IMR-90 (cell line): ENCODE measurements at regions not wholly inside any gene's neighbourhood (a gene's known extent, or its start where the extent isn't known, plus 50 kb on each side); places are given as distances from the start of the nearest gene placed in this dataset.

Source experiments
- ATAC-seq: fragments of 200-7000 bp; cut with Tn5 transposase; 2 replicates; pipeline ENCODE4 v1.9.1; 2020; ENCODE audit warnings: low read depth, mild to moderate bottlenecking, moderate library complexity
- BruUV-seq: library from RNA; stranded (reverse); fragments of 400-500 nt; replicated peaks from 2 replicates; lab custom pipeline; 2021; lab: Mats Ljungman, UMichigan
- CTCF ChIA-PET: fragments of 300-600 bp; formaldehyde crosslinking; extraction: SDS; loops from one replicate; lab custom pipeline; 2021; ENCODE audit warnings: antibody characterized with exemption; lab: Yijun Ruan, JAX
- POLR2A ChIA-PET: fragments of 300-600 bp; sonication (Branson Sonifier 250); formaldehyde crosslinking; loops from one replicate; lab custom pipeline; 2022; ENCODE audit warnings: antibody characterized with exemption; ENCODE audit not compliant: unreplicated experiment; lab: Charles Lee
- DNase-seq: peaks from one replicate; pipeline ENCODE4 v3.0.0; 2013
- H2AFZ ChIP-seq: replicated peaks from 2 replicates; pipeline ENCODE3; 2013; ENCODE audit warnings: low read length, mild to moderate bottlenecking; ENCODE audit not compliant: poor library complexity
- H2AK5ac ChIP-seq: 2 replicates; pipeline ENCODE4 v1.6.1; 2013; ENCODE audit warnings: low read depth, low read length, inconsistent platforms
- H2AK9ac ChIP-seq: replicated peaks from 2 replicates; pipeline ENCODE3; 2013; ENCODE audit warnings: mild to moderate bottlenecking, low read depth, low read length, moderate library complexity; ENCODE audit not compliant: poor library complexity
- H2BK120ac ChIP-seq: 2 replicates; pipeline ENCODE4 v1.6.1; 2013; ENCODE audit warnings: low read depth, low read length, inconsistent platforms
- H2BK15ac ChIP-seq: 3 replicates; pipeline ENCODE4 v1.6.1; 2013; ENCODE audit warnings: low read depth, low read length, inconsistent platforms
- H2BK20ac ChIP-seq: 2 replicates; pipeline ENCODE4 v1.6.1; 2013; ENCODE audit warnings: low read depth, mild to moderate bottlenecking, inconsistent platforms, low read length, moderate library complexity
- H2BK5ac ChIP-seq: 2 replicates; pipeline ENCODE4 v1.6.1; 2013; ENCODE audit warnings: mild to moderate bottlenecking, low read depth, low read length, inconsistent platforms; ENCODE audit not compliant: poor library complexity, severe bottlenecking
- H3K14ac ChIP-seq: replicated peaks from 2 replicates; pipeline ENCODE4 v1.6.1; 2013; ENCODE audit warnings: low read depth, low read length, inconsistent platforms
- H3K18ac ChIP-seq: 2 replicates; pipeline ENCODE4 v1.6.1; 2013; ENCODE audit warnings: low read depth, low read length, control low read depth
- H3K23ac ChIP-seq: 2 replicates; pipeline ENCODE4 v1.6.1; 2013; ENCODE audit warnings: low read depth, low read length, inconsistent platforms
- H3K27ac ChIP-seq: 2 replicates; pipeline ENCODE4 v1.5.1; 2013; ENCODE audit warnings: mild to moderate bottlenecking, control low read depth, low read length; ENCODE audit not compliant: insufficient read depth
- H3K27me3 ChIP-seq: 2 replicates; pipeline ENCODE4 v1.6.1; 2013; ENCODE audit warnings: low read length; ENCODE audit not compliant: control insufficient read depth, insufficient read depth
- H3K36me3 ChIP-seq: 2 replicates; pipeline ENCODE4 v1.6.1; 2013; ENCODE audit warnings: low read length, mixed read lengths; ENCODE audit not compliant: control insufficient read depth, insufficient read depth
- H3K4ac ChIP-seq: 2 replicates; pipeline ENCODE4 v1.6.1; 2013; ENCODE audit warnings: low read depth, low read length, inconsistent platforms
- H3K4me1 ChIP-seq: 2 replicates; pipeline ENCODE4 v1.6.1; 2013; ENCODE audit warnings: low read length, mixed read lengths; ENCODE audit not compliant: control insufficient read depth, insufficient read depth
- H3K4me2 ChIP-seq: 2 replicates; pipeline ENCODE4 v1.6.1; 2013; ENCODE audit warnings: low read depth, mild to moderate bottlenecking, control low read depth, low read length, moderate library complexity
- H3K4me3 ChIP-seq: 2 replicates; pipeline ENCODE4 v1.5.1; 2013; ENCODE audit warnings: low read depth, mild to moderate bottlenecking, control low read depth, low read length, moderate library complexity; ENCODE audit not compliant: insufficient read depth
- H3K56ac ChIP-seq: 2 replicates; pipeline ENCODE4 v1.6.1; 2013; ENCODE audit warnings: low read length, inconsistent platforms; ENCODE audit not compliant: insufficient read depth; ENCODE audit errors: extremely low read depth
- H3K79me1 ChIP-seq, 2 experiments: 2 replicates each; pipeline ENCODE4 v1.6.1; 2013; ENCODE audit warnings: low read length in 2 of 2, inconsistent platforms in 1 of 2, low read depth in 1 of 2
- H3K9ac ChIP-seq: 2 replicates; pipeline ENCODE4 v1.6.1; 2013; ENCODE audit warnings: low read depth, low read length, control low read depth
- H3K9me1 ChIP-seq: 2 replicates; pipeline ENCODE4 v1.6.1; 2013; ENCODE audit warnings: low read length, inconsistent platforms; ENCODE audit not compliant: insufficient read depth
- H3K9me3 ChIP-seq: 2 replicates; pipeline ENCODE4 v1.6.1; 2013; ENCODE audit warnings: low read length; ENCODE audit not compliant: control insufficient read depth, insufficient read depth
- H4K20me1 ChIP-seq: 2 replicates; pipeline ENCODE4 v1.6.1; 2013; ENCODE audit warnings: low read length, inconsistent platforms; ENCODE audit not compliant: insufficient read depth
- H4K5ac ChIP-seq: 2 replicates; pipeline ENCODE4 v1.6.1; 2013; ENCODE audit warnings: mild to moderate bottlenecking, low read depth, low read length, control low read depth
- H4K8ac ChIP-seq, 2 experiments: 2 replicates each; pipeline ENCODE4 v1.6.1; 2013; ENCODE audit warnings: low read depth in 2 of 2, low read length in 2 of 2, control low read depth in 1 of 2, inconsistent platforms in 1 of 2
- H4K91ac ChIP-seq: 2 replicates; pipeline ENCODE4 v1.6.1; 2013; ENCODE audit warnings: low read depth, low read length, inconsistent platforms; ENCODE audit not compliant: insufficient read depth
- BHLHE40 ChIP-seq: fragments of 150-350 bp; IDR thresholded peaks from 2 replicates; pipeline ENCODE4 v1.6.1; 2016; ENCODE audit warnings: mild to moderate bottlenecking, low read depth, low read length
- CEBPB ChIP-seq: IDR thresholded peaks from 2 replicates; pipeline ENCODE4 v1.6.1; 2012; ENCODE audit warnings: low read depth, low read length, improper control_type of control experiment
- CHD1 ChIP-seq: IDR thresholded peaks from 2 replicates; pipeline ENCODE4 v1.6.1; 2012; ENCODE audit warnings: low read depth, low read length, improper control_type of control experiment
- ELK1 ChIP-seq: fragments of 150-350 bp; IDR thresholded peaks from 2 replicates; pipeline ENCODE4 v1.6.1; 2016; ENCODE audit warnings: low read depth, mild to moderate bottlenecking, low read length, moderate library complexity, borderline replicate concordance
- FOS ChIP-seq: fragments of 150-350 bp; IDR thresholded peaks from 2 replicates; pipeline ENCODE4 v1.6.1; 2016; ENCODE audit warnings: low read depth, low read length
- MAFK ChIP-seq: IDR thresholded peaks from 2 replicates; pipeline ENCODE4 v1.6.1; 2012; ENCODE audit warnings: low read depth, low read length, improper control_type of control experiment
- MAZ ChIP-seq: IDR thresholded peaks from 2 replicates; pipeline ENCODE4 v1.6.1; 2012; ENCODE audit warnings: low read depth, mild to moderate bottlenecking, low read length, improper control_type of control experiment, moderate library complexity, borderline replicate concordance
- MXI1 ChIP-seq: IDR thresholded peaks from 2 replicates; pipeline ENCODE4 v1.6.1; 2012; ENCODE audit warnings: low read depth, mild to moderate bottlenecking, low read length, moderate library complexity, borderline replicate concordance
- NFE2L2 ChIP-seq: fragments of 150-350 bp; IDR thresholded peaks from 2 replicates; pipeline ENCODE4 v1.6.1; 2016; ENCODE audit warnings: low read depth, mild to moderate bottlenecking, low read length
- POLR2A ChIP-seq: IDR thresholded peaks from 2 replicates; pipeline ENCODE4 v1.6.1; 2012; ENCODE audit warnings: mild to moderate bottlenecking, low read depth, low read length
- RAD21 ChIP-seq: IDR thresholded peaks from 2 replicates; pipeline ENCODE4 v1.6.1; 2012; ENCODE audit warnings: low read length, improper control_type of control experiment
- RCOR1 ChIP-seq: IDR thresholded peaks from 2 replicates; pipeline ENCODE4 v1.6.1; 2012; ENCODE audit warnings: mild to moderate bottlenecking, low read length, improper control_type of control experiment; ENCODE audit not compliant: insufficient replicate concordance
- RFX5 ChIP-seq: IDR thresholded peaks from 2 replicates; pipeline ENCODE4 v1.8.0; 2012; ENCODE audit warnings: low read depth, mild to moderate bottlenecking, low read length, moderate library complexity
- SMC3 ChIP-seq: fragments of 150-350 bp; IDR thresholded peaks from 2 replicates; pipeline ENCODE4 v1.6.1; 2016; ENCODE audit warnings: low read depth, mild to moderate bottlenecking, antibody characterized with exemption, low read length, moderate library complexity
- WGBS, 2 experiments: methylation state at CpG; one replicate each; pipeline versions ENCODE4 v1.1.5 to v1.1.7; 2013; ENCODE audit warnings: missing lambda C conversion rate in 2 of 2; ENCODE audit not compliant: insufficient read length in 1 of 2; ENCODE audit errors: extremely low coverage in 2 of 2; 5-methylcytosine and 5-hydroxymethylcytosine counted together
- dilution Hi-C: fragments of 300-500 bp; cut with HindIII; formaldehyde crosslinking; loops from one replicate; pipeline ENCODE4 v1.14.3; 2018; ENCODE audit warnings: low sequenced_read_pairs; ENCODE audit not compliant: unreplicated experiment
- in situ Hi-C: fragments of 300-500 bp; cut with MboI; formaldehyde crosslinking; loops from 3 replicates; pipeline ENCODE4 v1.14.3; 2019; ENCODE audit warnings: low sequenced_read_pairs, inconsistent platforms, mixed read lengths
- intact Hi-C: fragments of 100-400 bp; cut with micrococcal nuclease; formaldehyde crosslinking; loops from 2 replicates; pipeline ENCODE4 v1.10.0; 2022
- TF ChIP-seq, protein P1 (sequence below): fragments of 150-350 bp; IDR thresholded peaks from 2 replicates; pipeline ENCODE4 v1.6.1; 2017; ENCODE audit warnings: mild to moderate bottlenecking, antibody characterized with exemption, low read length, low read depth
- TF ChIP-seq, protein P2 (sequence below): conservative IDR thresholded peaks from 2 replicates; pipeline ENCODE4 v1.5.1; 2012; ENCODE audit warnings: mild to moderate bottlenecking, low read depth, low read length, improper control_type of control experiment

GRCh38 chr4:124118061-124118460, 594.5 kb downstream of the ANKRD50 start:
- Histone ChIP-seq H3K9me3 (no peaks in the 10 kb centered on the region), H2AFZ (no peak overlapping the region), H3K4me2 (no peak overlapping the region), H3K4me3 (no peak overlapping the region), H3K9me1 (no peaks in the 10 kb centered on the region), H3K27ac (no peak overlapping the region), H3K18ac (no peak overlapping the region), H3K4me1 (no peaks in the 10 kb centered on the region), H2AK5ac (no peak overlapping the region), H3K9ac (no peak overlapping the region), H3K23ac (no peak overlapping the region), H3K36me3 (no peaks in the 10 kb centered on the region), H3K27me3 (no peaks in the 10 kb centered on the region), H3K4ac (no peak overlapping the region), H2BK5ac (no peak overlapping the region), H4K8ac (no peak overlapping the region), H3K14ac (no peak overlapping the region), H4K5ac (no peak overlapping the region), H3K79me1 (no peaks in the 10 kb centered on the region), H4K91ac (no peak overlapping the region), H4K20me1 (no peaks in the 10 kb centered on the region), H2BK20ac (no peak overlapping the region), H2BK120ac (no peak overlapping the region), H2AK9ac (no peak overlapping the region), H3K56ac (no peak overlapping the region), H2BK15ac (no peak overlapping the region)
- no peak for ATAC-seq
- TF ChIP-seq RFX5 (no peak), MAFK (no peak), CEBPB (no peak), ELK1 (no peak), BHLHE40 (no peak), MAZ (no peak), FOS (no peak), CHD1 (no peak), SMC3 (no peak), NFE2L2 (no peak), RAD21 (no peak), POLR2A (no peak), MXI1 (no peak), RCOR1 (no peak)
- TF ChIP-seq, protein P1, sequence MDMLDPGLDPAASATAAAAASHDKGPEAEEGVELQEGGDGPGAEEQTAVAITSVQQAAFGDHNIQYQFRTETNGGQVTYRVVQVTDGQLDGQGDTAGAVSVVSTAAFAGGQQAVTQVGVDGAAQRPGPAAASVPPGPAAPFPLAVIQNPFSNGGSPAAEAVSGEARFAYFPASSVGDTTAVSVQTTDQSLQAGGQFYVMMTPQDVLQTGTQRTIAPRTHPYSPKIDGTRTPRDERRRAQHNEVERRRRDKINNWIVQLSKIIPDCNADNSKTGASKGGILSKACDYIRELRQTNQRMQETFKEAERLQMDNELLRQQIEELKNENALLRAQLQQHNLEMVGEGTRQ = no peak
- TF ChIP-seq, protein P2, sequence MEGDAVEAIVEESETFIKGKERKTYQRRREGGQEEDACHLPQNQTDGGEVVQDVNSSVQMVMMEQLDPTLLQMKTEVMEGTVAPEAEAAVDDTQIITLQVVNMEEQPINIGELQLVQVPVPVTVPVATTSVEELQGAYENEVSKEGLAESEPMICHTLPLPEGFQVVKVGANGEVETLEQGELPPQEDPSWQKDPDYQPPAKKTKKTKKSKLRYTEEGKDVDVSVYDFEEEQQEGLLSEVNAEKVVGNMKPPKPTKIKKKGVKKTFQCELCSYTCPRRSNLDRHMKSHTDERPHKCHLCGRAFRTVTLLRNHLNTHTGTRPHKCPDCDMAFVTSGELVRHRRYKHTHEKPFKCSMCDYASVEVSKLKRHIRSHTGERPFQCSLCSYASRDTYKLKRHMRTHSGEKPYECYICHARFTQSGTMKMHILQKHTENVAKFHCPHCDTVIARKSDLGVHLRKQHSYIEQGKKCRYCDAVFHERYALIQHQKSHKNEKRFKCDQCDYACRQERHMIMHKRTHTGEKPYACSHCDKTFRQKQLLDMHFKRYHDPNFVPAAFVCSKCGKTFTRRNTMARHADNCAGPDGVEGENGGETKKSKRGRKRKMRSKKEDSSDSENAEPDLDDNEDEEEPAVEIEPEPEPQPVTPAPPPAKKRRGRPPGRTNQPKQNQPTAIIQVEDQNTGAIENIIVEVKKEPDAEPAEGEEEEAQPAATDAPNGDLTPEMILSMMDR = no peak
- dilution Hi-C loops = no loop called here
- intact Hi-C loops = loop anchor here (10.0 kb wide), 1 partner anchor 1183 kb away; no protein-coding TSS in a partner anchor
- no TSS peak for BruUV-seq
- POLR2A ChIA-PET = no interaction called here
- WGBS, 2 experiments = no CpG with 5 or more reads among the region's 2 CpGs
- in situ Hi-C loops = no loop called here
- CTCF ChIA-PET = no interaction called here
- DNase-seq = no peak
